Thyroid gland (tissue), 4 donors: ENCODE measurements at regions not wholly inside any gene's neighbourhood (a gene's known extent, or its start where the extent isn't known, plus 50 kb on each side); places are given as distances from the start of the nearest gene placed in this dataset.

Experiments
- POLR2A ChIP-seq, 2 donors: fragments of 450-650 bp; IDR thresholded peaks; one replicate each; pipeline ENCODE4 v1.6.1; 2017; ENCODE audit warnings: antibody characterized with exemption in 2 of 2, mild to moderate bottlenecking in 2 of 2, moderate library complexity in 1 of 2
- TF ChIP-seq, protein P1 (sequence below), 6 experiments: fragments of 200-600 bp in 3 of 6; fragments of 450-650 bp in 3 of 6; sonication (generic) in 3 of 6; IDR thresholded peaks; one replicate each; pipeline ENCODE4 v1.5.1; 2016 to 2019; ENCODE audit warnings: antibody characterized with exemption in 6 of 6, mild to moderate bottlenecking in 2 of 6, inconsistent platforms in 1 of 6, moderate library complexity in 1 of 6

DNA sequence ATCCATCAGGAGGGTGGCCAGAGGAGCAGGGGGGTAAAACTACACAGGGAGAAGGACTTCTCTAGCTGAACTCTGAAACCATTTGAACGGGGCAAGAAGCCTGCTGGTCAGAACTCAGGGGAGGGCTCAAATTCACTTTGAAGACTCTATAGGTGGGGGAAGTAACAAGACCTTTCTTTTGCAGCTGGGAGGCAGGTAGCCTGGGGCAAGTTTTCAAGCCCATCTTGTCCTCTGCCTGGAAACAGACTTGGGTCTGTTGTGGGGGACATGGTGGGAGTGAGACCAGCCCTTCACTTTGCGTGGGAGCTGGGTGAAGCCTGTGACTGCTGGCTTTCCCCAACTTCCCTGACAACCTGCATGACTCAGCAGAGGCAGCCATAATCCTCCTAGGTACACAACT is 312.3 kb downstream of the SPRY1 start:
- TF ChIP-seq, protein P1, sequence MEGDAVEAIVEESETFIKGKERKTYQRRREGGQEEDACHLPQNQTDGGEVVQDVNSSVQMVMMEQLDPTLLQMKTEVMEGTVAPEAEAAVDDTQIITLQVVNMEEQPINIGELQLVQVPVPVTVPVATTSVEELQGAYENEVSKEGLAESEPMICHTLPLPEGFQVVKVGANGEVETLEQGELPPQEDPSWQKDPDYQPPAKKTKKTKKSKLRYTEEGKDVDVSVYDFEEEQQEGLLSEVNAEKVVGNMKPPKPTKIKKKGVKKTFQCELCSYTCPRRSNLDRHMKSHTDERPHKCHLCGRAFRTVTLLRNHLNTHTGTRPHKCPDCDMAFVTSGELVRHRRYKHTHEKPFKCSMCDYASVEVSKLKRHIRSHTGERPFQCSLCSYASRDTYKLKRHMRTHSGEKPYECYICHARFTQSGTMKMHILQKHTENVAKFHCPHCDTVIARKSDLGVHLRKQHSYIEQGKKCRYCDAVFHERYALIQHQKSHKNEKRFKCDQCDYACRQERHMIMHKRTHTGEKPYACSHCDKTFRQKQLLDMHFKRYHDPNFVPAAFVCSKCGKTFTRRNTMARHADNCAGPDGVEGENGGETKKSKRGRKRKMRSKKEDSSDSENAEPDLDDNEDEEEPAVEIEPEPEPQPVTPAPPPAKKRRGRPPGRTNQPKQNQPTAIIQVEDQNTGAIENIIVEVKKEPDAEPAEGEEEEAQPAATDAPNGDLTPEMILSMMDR (IDR thresholded peaks at IDR 0.05) = no peak
- no peak for TF ChIP-seq POLR2A (IDR thresholded peaks at IDR 0.05)
